PC-9 (cell line): ENCODE measurements at regions not wholly inside any gene's neighbourhood (a gene's known extent, or its start where the extent isn't known, plus 50 kb on each side); places are given as distances from the start of the nearest gene placed in this dataset.

Experiments used
- BruUV-seq: library from RNA; stranded (reverse); fragments of 400-500 nt; replicated peaks from 2 replicates; lab custom pipeline; 2021; lab: Mats Ljungman, UMichigan
- CTCF ChIA-PET: fragments of 300-600 bp; sonication (Branson Sonifier 250); formaldehyde crosslinking; loops from one replicate; lab custom pipeline; 2022; ENCODE audit warnings: antibody characterized with exemption; lab: Charles Lee
- POLR2A ChIA-PET: fragments of 300-600 bp; sonication (Branson Sonifier 250); formaldehyde crosslinking; loops from one replicate; lab custom pipeline; 2022; ENCODE audit warnings: antibody characterized with exemption; ENCODE audit not compliant: unreplicated experiment; lab: Charles Lee
- DNase-seq, 2 experiments: peaks; one replicate each; pipeline versions ENCODE4 v3.0.0 to v3.0.0-alpha.2; 2015 to 2022; ENCODE audit warnings: mixed read lengths in 1 of 2
- H2AFZ ChIP-seq: fragments of 200-600 bp; sonication (generic); 2 replicates; pipeline ENCODE4 v1.8.1; 2017; ENCODE audit warnings: antibody characterized with exemption
- H3F3A ChIP-seq: fragments of 200-600 bp; sonication (generic); 2 replicates; pipeline ENCODE4 v1.8.1; 2017; ENCODE audit warnings: antibody characterized with exemption, mild to moderate bottlenecking, low read depth; ENCODE audit not compliant: insufficient read depth
- H3K27ac ChIP-seq: fragments of 200-600 bp; sonication (generic); 2 replicates; pipeline ENCODE4 v1.6.1; 2016; ENCODE audit warnings: mixed run types
- H3K27me3 ChIP-seq: fragments of 200-600 bp; sonication (generic); 2 replicates; pipeline ENCODE4 v1.6.1; 2016; ENCODE audit warnings: low read depth, mixed run types; ENCODE audit not compliant: insufficient read depth
- H3K36me3 ChIP-seq: fragments of 200-600 bp; sonication (generic); 2 replicates; pipeline ENCODE4 v1.6.1; 2016; ENCODE audit warnings: low read depth, mixed run types
- H3K4me1 ChIP-seq: fragments of 200-600 bp; sonication (generic); replicated peaks from 2 replicates; pipeline ENCODE4 v1.6.1; 2016; ENCODE audit warnings: mixed run types; ENCODE audit not compliant: insufficient read depth
- H3K4me2 ChIP-seq: fragments of 200-600 bp; sonication (generic); 2 replicates; pipeline ENCODE4 v1.6.1; 2017; ENCODE audit warnings: mixed run types
- H3K4me3 ChIP-seq: fragments of 200-600 bp; sonication (generic); 2 replicates; pipeline ENCODE4 v1.6.1; 2016; ENCODE audit warnings: mixed run types
- H3K79me2 ChIP-seq: fragments of 200-600 bp; sonication (generic); 2 replicates; pipeline ENCODE4 v1.6.1; 2017; ENCODE audit warnings: low read depth, mixed run types
- H3K9me2 ChIP-seq: fragments of 200-600 bp; sonication (generic); 2 replicates; pipeline ENCODE4 v1.8.1; 2017; ENCODE audit warnings: mild to moderate bottlenecking; ENCODE audit not compliant: insufficient read depth
- H3K9me3 ChIP-seq: fragments of 200-600 bp; sonication (generic); 2 replicates; pipeline ENCODE4 v1.8.1; 2016; ENCODE audit warnings: low read depth; ENCODE audit not compliant: insufficient read depth
- H4K20me1 ChIP-seq: fragments of 200-600 bp; sonication (generic); 2 replicates; pipeline ENCODE4 v1.8.1; 2017; ENCODE audit not compliant: insufficient read depth
- CTCF ChIP-seq: fragments of 200-600 bp; sonication (generic); conservative IDR thresholded peaks from 2 replicates; pipeline ENCODE4 v1.6.1; 2017; ENCODE audit warnings: mixed run types, antibody characterized with exemption, mild to moderate bottlenecking, moderate library complexity
- EZH2 ChIP-seq: fragments of 200-600 bp; sonication (generic); IDR thresholded peaks from 2 replicates; pipeline ENCODE4 v1.8.0; 2017; ENCODE audit warnings: antibody characterized with exemption, low read depth
- intact Hi-C: fragments of 100-400 bp; cut with micrococcal nuclease; formaldehyde crosslinking; loops from one replicate; pipeline ENCODE4 v1.10.0; 2022; ENCODE audit not compliant: unreplicated experiment

- no peaks in the 10 kb centered on the region for H3K79me2 ChIP-seq
- ChIA-PET POLR2A (no interaction called here), CTCF (no interaction called here)
- no peaks in the 10 kb centered on the region for H3K36me3 ChIP-seq
- no TSS peak for BruUV-seq
- H3K9me2 ChIP-seq, result no peaks in the 10 kb centered on the region
- TF ChIP-seq EZH2 (no peak), CTCF (no peak)
- no peak overlapping the region for H3K4me2 ChIP-seq
- no peak overlapping the region for H3K4me3 ChIP-seq
- H3K27me3 ChIP-seq, result no peaks in the 10 kb centered on the region
- DNase-seq, result no peak
- H2AFZ ChIP-seq, result no peak overlapping the region
- H3K27ac ChIP-seq, result no peak overlapping the region
- no peaks in the 10 kb centered on the region for H3F3A ChIP-seq
- no peaks in the 10 kb centered on the region for H4K20me1 ChIP-seq
- intact Hi-C loops, result no loop called here
- no peaks in the 10 kb centered on the region for H3K4me1 ChIP-seq
- H3K9me3 ChIP-seq, result peaks cover 6% of the 10 kb centered on the region; the same call in 1 of the 2 replicates
Measured at GRCh38 chr6:153183925-153184324, 52.8 kb upstream of the RGS17 start.
